ENCODE measurements at regions not wholly inside any gene's neighbourhood (a gene's known extent, or its start where the extent isn't known, plus 50 kb on each side); places are given as distances from the start of the nearest gene placed in this dataset.

DNA sequence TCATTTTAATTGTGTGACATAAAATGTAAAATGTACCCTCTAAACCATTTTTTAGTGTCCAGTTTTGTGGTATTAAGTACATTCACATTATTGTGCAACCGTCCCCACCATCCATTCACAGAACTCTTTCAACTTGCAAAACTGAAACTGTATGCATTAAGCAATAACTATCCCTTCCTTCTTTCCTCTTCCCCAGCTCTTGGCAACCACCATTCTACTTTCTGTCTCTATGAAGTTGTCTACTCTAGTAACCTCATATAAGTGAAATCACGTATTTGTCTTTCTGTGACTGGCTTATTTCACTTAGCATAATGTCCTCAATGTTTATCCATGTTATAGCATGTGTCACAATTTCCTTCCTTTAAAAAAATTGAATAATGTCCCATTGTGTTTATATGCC, 142.4 kb downstream of the C9orf152 start:
- H3K27ac ChIP-seq = no peak overlapping the region
- TF ChIP-seq, protein P1, sequence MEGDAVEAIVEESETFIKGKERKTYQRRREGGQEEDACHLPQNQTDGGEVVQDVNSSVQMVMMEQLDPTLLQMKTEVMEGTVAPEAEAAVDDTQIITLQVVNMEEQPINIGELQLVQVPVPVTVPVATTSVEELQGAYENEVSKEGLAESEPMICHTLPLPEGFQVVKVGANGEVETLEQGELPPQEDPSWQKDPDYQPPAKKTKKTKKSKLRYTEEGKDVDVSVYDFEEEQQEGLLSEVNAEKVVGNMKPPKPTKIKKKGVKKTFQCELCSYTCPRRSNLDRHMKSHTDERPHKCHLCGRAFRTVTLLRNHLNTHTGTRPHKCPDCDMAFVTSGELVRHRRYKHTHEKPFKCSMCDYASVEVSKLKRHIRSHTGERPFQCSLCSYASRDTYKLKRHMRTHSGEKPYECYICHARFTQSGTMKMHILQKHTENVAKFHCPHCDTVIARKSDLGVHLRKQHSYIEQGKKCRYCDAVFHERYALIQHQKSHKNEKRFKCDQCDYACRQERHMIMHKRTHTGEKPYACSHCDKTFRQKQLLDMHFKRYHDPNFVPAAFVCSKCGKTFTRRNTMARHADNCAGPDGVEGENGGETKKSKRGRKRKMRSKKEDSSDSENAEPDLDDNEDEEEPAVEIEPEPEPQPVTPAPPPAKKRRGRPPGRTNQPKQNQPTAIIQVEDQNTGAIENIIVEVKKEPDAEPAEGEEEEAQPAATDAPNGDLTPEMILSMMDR (conservative IDR thresholded peaks at IDR 0.05) = no peak

DNA sequence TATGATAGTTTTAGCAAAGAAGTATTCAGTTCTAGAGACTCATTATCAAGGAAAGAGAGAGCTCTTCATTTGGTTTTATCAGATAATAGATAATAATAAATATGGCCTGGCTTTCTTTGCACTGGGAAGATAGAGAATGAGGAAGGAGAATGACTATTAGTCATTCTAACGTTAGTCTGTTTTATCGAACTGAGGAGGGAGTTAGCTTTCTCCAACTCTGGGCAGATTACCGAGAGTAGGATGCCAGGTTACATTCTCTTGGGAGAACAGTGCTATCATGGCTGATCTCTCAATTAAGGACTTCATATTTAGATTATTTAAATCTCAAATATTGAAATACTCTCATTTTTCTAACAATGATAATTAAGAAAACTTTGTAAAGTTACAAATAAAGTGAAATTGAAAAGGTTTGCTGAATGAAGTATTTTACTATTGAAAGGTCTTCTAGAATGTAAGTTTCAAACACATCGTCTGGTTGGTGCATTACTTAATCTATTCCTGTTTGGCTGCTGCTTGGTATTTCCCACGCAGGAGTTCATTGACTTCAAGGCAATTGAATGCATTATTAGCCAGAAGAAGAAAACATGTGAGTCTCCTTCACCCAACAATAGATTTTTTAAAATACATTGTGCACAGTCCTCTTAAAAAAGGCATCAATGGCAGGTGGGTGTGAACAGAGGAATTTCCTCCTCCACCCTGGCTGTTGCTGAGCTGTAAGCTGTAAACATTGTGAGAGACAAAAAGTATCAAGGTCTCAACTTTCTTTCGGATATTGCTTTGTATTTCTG, 140.8 kb downstream of the C9orf152 start:
- TF ChIP-seq, protein P1 (conservative IDR thresholded peaks at IDR 0.05) = no peak
- no peak overlapping the region for H3K27ac ChIP-seq

DNA sequence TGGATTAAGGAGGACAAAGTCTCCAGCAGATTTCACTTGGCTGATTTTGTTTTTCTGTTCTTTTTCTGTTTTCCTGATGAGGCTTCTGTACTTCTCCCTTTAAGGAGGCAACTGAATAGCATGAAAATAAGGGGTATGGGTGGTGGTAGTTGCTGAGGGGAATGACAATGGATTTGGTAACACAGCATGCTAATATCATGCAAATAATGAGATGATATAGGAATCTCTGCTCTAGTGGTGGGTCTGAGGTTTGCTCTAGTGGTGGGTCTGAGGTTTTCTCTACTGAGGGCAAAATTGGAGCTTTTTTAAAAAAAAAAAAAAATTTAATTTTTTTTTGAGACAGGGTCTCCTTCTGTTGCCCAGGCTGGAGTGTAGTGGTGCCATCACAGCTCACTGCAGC, 139.7 kb downstream of the C9orf152 start:
- no peak overlapping the region for H3K27ac ChIP-seq
- TF ChIP-seq, protein P1 (conservative IDR thresholded peaks at IDR 0.05) = no peak

DNA sequence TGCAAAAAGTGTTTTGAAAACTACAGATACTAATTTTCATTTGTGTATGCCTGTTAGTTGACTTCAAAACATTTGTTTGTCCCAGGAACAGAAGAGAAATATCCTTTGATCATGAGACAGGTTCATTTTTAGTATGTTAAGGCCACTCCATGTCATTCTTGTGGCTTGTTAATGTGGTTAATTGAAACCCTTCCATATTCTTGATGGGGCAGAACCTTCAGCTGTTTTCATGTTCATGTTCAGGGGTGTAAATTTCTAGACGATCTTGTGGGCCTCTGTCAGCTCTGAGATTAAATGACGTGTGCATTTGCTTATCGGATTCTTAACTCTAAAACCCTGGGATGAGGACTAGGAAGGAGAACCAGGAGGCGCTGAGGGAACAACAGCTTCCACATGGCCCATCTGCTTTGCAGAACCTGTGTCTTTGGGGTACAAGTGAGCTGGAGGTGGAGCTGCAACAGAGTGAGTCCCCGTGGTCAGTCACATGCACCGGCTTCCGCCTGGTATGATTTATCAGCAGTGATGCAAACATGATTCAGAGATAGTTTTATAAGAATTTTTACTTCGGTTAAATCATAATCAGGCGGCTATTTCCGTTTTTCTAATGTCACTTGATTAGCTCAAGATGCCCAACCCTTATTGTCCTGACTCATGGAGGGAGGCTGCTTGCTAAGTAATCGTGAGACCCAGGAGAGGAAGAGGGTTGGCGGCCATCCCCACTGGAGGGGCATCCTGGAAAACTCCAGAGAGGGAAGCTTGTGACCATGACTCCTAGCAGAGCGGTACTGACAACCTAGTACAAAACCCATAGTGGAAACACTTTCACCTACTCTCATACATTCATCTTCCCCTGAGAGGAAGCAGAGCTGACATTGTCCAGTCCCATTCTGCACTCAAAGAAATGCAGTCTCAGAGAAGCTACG, 138.4 kb downstream of the C9orf152 start:
- no peak overlapping the region for H3K27ac ChIP-seq
- TF ChIP-seq, protein P1 (conservative IDR thresholded peaks at IDR 0.05) = no peak

DNA sequence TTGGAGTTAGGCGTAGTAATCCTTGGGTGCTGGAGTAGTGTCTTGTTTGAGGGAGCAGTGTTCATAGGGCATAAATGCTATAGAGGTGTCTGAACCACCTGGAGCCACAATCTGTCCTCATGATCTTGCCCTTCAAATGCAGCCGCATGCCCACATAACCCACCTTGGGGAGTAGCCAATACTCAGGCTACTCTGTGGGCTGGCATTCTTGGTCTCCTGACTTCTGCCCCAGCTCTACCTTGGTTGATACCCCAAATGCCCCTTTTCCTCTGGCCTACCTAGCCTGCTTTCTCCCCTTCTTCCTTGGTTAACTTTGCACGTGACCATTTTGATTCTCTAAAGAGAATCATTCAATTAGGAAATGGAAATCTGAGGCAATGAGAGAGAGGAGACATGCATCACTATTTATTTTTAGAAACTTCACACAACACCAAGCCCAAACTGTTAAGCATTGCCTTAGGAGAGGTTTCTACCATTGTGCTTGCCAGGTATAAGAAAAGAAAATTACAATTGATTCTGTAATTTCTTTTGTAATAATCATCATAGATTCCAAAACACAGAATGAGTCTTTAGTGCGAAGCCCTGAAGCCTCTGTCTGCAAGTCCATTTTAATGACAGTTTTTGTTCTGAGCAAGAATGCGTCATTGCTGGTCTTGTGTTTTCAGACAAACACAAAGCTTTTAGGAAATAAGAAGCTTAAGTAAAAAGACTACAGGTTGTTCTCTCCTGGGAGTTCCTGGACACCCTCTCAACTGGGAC, 135.2 kb downstream of the C9orf152 start:
- TF ChIP-seq, protein P1 (conservative IDR thresholded peaks at IDR 0.05) = no peak
- H3K27ac ChIP-seq = peak overlapping the region; percentile 55

DNA sequence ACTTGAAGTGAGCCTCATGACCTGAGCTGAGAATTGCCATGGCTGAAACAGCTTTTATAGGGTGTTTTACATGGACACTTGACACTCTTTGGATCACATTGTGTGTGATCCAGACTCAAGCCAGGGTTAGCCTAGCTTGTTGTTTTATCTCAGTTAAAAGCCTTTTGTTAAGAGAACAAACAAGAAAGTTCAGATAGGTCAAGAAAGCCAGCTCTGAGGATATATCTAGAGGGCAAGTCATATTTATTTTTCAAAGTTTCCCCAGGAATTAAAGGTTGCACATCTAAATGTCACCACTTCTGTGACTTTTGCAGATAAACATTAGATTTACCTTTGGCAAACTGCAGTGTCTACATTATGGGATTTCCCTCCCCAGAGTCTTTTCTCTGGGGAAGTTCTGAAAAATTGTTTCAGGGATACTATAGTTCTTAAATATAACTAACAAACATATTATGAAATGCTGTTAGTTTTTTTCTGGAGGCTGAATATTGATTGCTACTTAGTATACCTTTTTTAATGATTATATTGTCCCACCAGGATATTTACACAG, 134.5 kb downstream of the C9orf152 start:
- TF ChIP-seq, protein P1 (conservative IDR thresholded peaks at IDR 0.05) = no peak
- H3K27ac ChIP-seq = peak overlapping the region; percentile 55

Data from VCaP (cell line).